ENCODE measurements at regions not wholly inside any gene's neighbourhood (a gene's known extent, or its start where the extent isn't known, plus 50 kb on each side); places are given as distances from the start of the nearest gene placed in this dataset.

DNA sequence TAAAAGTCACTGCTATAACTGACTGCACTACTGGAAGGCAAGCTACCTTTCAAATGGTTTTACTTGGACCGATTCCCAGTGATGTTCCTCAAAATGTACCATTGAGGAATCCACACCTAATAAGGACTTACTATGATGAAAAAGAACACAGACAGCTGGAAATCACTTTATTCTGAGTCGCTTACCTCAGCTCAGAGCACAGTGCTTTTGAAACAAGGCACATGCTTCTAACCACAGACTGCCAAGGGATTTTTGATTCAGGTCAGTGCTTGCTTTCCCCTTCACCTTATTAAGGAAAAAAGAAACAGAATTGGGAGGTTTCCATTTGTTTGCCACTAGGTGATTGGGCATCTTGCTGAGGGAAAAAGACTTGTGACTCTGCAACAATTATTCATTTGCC, 707.5 kb upstream of the FSHR start:
- peak; percentile 16 for ATAC-seq
- peak overlapping the region in 1 of 4 donors; percentile 50 for H3K27ac ChIP-seq

DNA sequence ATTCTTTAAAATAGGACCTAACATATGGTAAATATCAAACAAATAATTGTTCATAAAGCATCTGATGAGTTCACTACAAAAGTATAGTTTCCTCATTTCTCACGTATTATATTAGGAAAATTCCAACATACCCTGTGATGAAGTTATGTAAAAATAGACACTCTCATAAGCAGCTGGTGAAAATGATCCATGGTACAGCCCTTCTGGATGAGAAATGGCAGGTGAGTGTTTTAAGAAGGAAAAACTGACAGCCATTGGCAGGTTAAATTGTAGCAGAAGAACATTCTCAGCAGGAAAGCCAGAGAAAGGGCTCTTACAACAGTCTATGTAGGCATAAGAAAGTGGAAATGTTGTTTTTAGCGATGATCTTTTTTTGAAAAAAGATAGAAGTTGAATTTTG, 706.5 kb upstream of the FSHR start:
- Histone ChIP-seq H3K9me3 (no peaks in the 10 kb centered on the region), H3K27me3 (no peaks in the 10 kb centered on the region), H3K4me1 (peaks cover 0 to 9% (median 0%) of the 10 kb centered on the region in 3 donors), H3K27ac (peak overlapping the region in 1 of 4 donors; percentile 50), H3K36me3 (no peaks in the 10 kb centered on the region), H3K4me3 (no peak overlapping the region)
- ATAC-seq: no peak
- TF ChIP-seq EP300 (IDR thresholded peaks at IDR 0.05): no peak
- no peak for TF ChIP-seq POLR2AphosphoS5 (IDR thresholded peaks at IDR 0.05)
- TF ChIP-seq POLR2A (IDR thresholded peaks at IDR 0.05): no peak
- TF ChIP-seq, protein P1, sequence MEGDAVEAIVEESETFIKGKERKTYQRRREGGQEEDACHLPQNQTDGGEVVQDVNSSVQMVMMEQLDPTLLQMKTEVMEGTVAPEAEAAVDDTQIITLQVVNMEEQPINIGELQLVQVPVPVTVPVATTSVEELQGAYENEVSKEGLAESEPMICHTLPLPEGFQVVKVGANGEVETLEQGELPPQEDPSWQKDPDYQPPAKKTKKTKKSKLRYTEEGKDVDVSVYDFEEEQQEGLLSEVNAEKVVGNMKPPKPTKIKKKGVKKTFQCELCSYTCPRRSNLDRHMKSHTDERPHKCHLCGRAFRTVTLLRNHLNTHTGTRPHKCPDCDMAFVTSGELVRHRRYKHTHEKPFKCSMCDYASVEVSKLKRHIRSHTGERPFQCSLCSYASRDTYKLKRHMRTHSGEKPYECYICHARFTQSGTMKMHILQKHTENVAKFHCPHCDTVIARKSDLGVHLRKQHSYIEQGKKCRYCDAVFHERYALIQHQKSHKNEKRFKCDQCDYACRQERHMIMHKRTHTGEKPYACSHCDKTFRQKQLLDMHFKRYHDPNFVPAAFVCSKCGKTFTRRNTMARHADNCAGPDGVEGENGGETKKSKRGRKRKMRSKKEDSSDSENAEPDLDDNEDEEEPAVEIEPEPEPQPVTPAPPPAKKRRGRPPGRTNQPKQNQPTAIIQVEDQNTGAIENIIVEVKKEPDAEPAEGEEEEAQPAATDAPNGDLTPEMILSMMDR (IDR thresholded peaks at IDR 0.05): no peak
- WGBS, 2 donors (ENCODE audit: low coverage in 1 of 2): 71 to 82% methylated on average over 2 of the region's 2 CpGs

More for the DNA sequence above, 707.5 kb upstream of the FSHR start:
- H3K9me3 ChIP-seq: no peaks in the 10 kb centered on the region
- TF ChIP-seq POLR2AphosphoS5 (IDR thresholded peaks at IDR 0.05) (no peak), EP300 (IDR thresholded peaks at IDR 0.05) (no peak), POLR2A (IDR thresholded peaks at IDR 0.05) (no peak)
- TF ChIP-seq, protein P1 (IDR thresholded peaks at IDR 0.05): no peak
- H3K4me1 ChIP-seq: peaks cover 0 to 9% (median 0%) of the 10 kb centered on the region in 3 donors
- WGBS, 2 donors (ENCODE audit: low coverage in 1 of 2): 60 to 66% methylated on average over 2 of the region's 2 CpGs
- no peak overlapping the region for H3K4me3 ChIP-seq
- no peaks in the 10 kb centered on the region for H3K27me3 ChIP-seq
- H3K36me3 ChIP-seq: no peaks in the 10 kb centered on the region

DNA sequence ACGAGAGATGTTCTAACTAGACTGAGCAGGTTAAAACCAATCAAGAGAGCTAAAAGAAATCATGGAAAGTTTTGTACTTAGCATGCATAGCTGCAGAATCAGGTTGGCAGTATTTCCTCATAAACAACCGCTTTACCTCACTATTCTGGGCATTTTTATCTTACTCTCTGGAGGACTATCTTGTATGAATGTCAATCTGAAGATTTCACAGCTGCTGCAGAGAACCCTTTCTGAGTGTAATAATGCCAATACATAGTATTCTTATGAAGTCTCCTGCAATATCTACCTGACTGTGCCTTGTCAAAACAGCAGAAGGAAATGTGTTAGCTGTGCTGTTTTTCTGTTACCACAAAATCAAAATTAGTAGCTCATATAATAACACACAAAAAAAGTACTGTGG, 705.9 kb upstream of the FSHR start:
- Histone ChIP-seq H3K27ac (no peak overlapping the region), H3K4me1 (peaks cover 0 to 9% (median 0%) of the 10 kb centered on the region in 3 donors), H3K9me3 (no peaks in the 10 kb centered on the region), H3K4me3 (no peak overlapping the region), H3K27me3 (no peaks in the 10 kb centered on the region), H3K36me3 (no peaks in the 10 kb centered on the region)
- no peak for ATAC-seq
- 37 to 66% methylated on average over 2 of the region's 2 CpGs for WGBS, 2 donors (ENCODE audit: low coverage in 1 of 2)
- TF ChIP-seq EP300 (IDR thresholded peaks at IDR 0.05): no peak
- TF ChIP-seq, protein P1 (IDR thresholded peaks at IDR 0.05): no peak
- no peak for TF ChIP-seq POLR2A (IDR thresholded peaks at IDR 0.05)
- no peak for TF ChIP-seq POLR2AphosphoS5 (IDR thresholded peaks at IDR 0.05)

DNA sequence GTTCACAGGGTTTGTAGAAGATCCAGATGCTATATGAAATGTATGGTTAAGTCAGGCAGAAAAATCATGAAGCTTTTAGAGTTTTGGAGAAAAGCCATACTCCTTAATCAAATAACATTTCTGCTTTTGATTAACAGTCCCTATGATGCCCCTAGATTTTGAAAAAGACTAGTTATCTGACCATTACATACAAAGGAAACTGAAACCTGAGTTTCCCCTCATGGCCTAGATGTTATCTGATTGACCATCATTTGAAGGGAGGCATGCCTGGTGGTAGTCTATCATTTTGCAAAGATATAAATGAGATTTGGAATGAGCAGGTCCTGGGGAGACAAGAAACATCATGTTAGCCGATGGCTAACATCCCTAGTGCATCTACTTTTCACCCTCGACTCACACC, 704.3 kb upstream of the FSHR start:
- no peak for TF ChIP-seq POLR2AphosphoS5 (IDR thresholded peaks at IDR 0.05)
- TF ChIP-seq, protein P1 (IDR thresholded peaks at IDR 0.05): no peak
- TF ChIP-seq POLR2A (IDR thresholded peaks at IDR 0.05): no peak
- TF ChIP-seq EP300 (IDR thresholded peaks at IDR 0.05): no peak
- H3K4me1 ChIP-seq: peaks cover 0 to 9% (median 0%) of the 10 kb centered on the region in 3 donors
- H3K4me3 ChIP-seq: no peak overlapping the region
- H3K36me3 ChIP-seq: no peaks in the 10 kb centered on the region
- no peak overlapping the region for H3K27ac ChIP-seq
- ATAC-seq: no peak
- no peaks in the 10 kb centered on the region for H3K27me3 ChIP-seq
- no peaks in the 10 kb centered on the region for H3K9me3 ChIP-seq
- 86 to 100% methylated on average over 1 to 2 of the region's 2 CpGs for WGBS, 2 donors (ENCODE audit: low coverage in 1 of 2)

DNA sequence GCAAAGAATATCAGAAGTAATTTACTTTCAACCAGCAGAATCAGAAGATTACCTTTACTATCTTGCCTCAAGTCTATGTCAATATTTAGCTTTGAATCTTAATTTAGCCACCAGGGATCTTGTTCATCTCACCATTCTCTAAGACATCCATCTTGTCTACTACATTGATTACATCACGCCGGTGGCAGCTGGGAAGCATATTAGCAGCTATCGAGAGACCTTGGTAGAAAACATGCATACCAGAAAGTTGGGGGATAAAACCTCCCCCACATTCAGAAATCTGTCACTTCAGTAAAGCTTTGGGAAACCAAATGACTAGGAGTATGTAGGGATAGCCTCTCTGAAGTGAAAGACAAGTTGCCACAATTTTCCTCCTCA, 703.8 kb upstream of the FSHR start:
- ATAC-seq: no peak
- TF ChIP-seq POLR2A (IDR thresholded peaks at IDR 0.05): no peak
- TF ChIP-seq EP300 (IDR thresholded peaks at IDR 0.05): no peak
- TF ChIP-seq POLR2AphosphoS5 (IDR thresholded peaks at IDR 0.05): no peak
- TF ChIP-seq, protein P1 (IDR thresholded peaks at IDR 0.05): no peak
- WGBS, 2 donors (ENCODE audit: low coverage in 1 of 2): 71 to 82% methylated on average over 2 to 3 of the region's 3 CpGs
- H3K36me3 ChIP-seq: no peaks in the 10 kb centered on the region
- H3K27me3 ChIP-seq: no peaks in the 10 kb centered on the region
- peaks cover 0 to 9% (median 0%) of the 10 kb centered on the region in 3 donors for H3K4me1 ChIP-seq
- H3K9me3 ChIP-seq: no peaks in the 10 kb centered on the region
- no peak overlapping the region for H3K27ac ChIP-seq
- no peak overlapping the region for H3K4me3 ChIP-seq
